ENCODE measurements at regions not wholly inside any gene's neighbourhood (a gene's known extent, or its start where the extent isn't known, plus 50 kb on each side); places are given as distances from the start of the nearest gene placed in this dataset.

DNA sequence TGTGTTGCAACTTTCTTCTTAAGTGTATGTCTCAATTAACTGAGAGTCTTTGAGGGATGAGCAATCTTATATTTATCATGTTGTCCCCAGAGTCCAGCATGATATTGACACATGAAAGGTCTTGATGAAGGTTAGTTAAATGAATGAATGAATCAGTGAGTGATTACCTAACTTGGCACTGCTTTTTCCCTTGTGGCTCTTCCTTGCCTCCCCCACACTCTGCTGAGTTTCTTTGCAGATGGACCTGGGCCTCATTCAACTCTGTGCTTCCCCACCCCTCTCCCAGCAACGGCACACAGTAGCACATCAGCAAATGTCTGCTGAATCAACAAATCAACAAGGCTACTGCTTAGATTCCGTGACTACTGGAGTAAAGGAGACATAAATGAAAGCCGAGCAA, 235.1 kb upstream of the CXCL12 start:
- no peak for DNase-seq (ENCODE audit: low spot score)

DNA sequence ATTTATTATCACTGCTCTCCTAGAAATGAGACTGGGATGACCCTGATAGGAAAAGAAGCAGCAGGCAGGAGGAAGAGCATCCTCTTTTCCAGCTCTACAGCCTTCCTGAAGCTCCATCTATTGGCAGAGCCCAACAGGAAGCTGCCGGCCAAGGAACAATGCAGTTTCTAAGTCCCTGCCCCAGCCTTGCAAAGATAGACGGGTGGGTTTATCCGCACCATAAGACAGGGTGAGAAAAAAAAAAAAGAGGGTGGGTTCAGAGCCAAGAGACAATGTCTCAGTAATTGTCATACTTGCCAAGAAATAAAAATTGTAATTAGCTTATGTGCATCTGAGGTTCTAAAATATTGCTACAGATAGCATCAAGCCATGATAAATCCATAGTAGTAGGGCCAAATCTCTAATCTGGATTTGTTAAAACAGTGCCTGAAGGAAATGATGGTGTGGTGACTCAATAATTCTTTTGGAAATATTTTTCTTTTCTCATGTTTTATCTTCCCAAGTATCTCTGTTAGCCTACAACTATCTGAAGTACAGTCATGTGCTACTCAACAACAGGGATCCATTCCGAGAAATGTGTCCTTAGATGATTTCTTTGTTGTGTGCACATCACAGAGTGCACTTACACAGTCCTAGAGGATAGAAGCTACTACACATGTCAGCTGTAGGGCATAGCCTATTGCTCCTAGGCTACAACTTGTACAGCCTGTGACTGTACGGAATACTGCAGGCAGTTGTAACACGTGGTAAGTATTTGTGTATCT, 242.9 kb upstream of the CXCL12 start:
- no peak for DNase-seq (ENCODE audit: low spot score)

DNA sequence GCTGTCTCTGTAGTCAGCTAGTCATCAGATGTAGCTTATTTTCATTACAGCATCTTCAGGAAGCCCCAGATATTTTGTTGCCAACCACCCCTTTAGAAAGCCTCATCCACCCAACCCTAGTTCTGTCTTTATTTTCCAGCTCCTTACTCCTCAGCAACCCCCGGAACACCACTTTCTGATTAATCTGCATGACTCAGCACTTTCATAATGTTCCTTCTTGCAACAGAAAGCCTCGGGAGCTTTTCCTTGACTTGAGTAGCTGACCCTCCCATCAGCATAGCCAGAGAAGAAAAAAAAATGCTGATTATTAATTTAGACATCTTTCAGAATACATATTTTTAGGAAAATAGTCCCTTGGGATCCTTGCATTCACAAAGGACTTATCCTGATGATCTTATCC, 244.0 kb upstream of the CXCL12 start:
- DNase-seq (ENCODE audit: low spot score): peak; percentile 20

DNA sequence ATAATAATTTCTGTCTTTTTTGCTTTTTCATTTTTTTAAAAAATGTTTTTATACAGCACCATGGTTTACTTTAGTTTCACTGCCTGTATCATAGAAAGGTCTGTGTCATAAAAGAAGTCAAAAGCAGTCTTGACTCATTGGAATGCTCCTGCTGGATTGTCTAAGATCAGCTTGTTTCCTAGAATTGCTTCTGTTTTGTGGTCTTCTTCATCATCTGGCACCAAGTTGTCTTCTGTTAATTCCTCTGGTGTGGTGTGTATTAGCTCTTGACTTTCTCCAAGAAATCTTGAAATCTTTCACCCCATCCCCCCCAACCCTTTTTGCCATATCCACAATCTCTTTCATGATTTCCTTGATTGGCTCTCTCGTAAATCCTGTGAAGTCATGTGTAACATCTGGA, 250.3 kb upstream of the CXCL12 start:
- no peak for DNase-seq (ENCODE audit: low spot score)

DNA sequence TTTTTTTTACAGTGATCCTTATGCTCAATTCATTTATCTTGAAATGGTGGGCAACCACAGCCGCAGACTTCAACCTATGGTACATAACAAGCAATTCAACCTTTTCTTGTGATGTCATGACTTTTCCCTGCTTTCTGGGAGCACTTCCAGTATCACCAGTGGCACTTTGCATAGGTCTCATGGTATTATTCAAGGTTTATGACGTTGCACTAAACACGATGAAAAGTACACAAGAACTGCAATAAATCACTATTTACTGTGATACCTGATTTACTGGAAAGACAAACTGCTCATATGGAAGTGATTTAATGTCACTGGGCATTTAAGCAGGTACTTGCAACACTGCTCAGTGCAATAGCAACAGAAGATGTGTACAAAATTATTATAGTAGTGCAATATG, 251.7 kb upstream of the CXCL12 start:
- DNase-seq (ENCODE audit: low spot score): no peak

DNA sequence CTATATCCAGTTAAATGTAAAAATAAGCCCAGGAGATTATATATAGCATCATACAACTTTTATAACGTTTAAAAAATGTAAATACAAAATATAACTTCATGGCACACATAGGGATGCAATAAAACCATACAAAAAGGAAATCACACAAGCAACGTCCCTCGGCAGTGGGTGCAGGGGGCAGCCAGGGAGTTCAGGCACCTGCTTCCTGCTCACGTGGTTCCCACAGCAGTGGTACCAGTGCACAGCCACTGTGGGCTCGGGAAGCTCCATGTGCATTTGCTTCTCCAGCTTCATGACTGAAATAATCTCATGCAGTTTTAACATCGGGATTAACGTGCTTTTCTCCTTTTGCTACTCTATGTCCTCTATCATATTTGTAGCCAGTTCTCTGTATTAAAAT, 255.5 kb upstream of the CXCL12 start:
- no peak for DNase-seq (ENCODE audit: low spot score)

DNA sequence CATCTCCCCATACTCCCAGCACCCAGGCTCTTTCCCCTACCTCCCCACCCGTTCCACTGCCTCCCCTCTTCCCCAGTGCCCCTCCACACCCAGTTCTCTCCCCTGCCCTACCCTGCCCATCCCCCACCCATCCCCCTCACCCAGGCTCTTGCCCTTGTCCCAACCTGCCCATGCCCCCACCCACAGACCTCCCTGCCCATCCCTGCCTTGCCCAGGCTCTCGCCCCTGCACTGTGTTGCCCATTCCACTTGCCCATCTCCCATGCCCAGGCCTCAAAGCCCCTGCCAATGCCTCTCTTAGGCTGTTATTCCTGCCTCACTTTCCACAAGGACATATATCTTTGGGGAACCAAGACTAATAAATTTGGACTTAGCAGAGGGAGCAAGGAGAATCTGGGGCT, 262.6 kb upstream of the CXCL12 start:
- no peak for DNase-seq (ENCODE audit: low spot score)

DNA sequence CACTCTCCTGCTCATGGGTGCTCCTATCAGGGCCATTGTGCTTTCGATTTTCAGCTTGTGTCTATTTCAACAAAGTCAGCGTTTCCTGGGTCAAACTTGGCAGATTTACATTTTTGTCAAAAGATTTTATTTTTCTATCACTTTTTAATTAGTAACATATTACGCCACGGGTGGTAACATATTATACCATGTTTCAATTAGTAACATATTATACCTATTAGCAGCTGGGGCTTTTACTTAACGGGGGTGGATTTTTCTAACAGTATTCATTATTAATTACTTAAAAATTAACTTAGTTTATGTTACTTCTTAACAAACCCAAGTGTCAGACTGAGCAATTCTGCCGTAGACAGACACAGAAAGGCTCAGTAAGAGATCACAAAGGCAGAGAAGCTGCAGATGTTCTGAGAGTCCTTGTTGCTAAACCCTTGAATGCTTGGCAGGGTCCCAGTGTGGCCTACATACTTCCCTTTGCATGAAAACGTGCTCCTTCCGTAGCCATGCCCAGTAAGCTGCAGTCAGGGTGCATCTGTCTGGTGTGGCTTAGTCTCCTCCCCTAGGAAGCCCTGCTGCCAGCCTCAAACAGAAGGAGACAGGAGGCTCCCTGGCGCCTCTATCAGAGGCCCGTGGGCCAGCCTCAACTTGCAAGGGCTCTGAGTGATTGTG, 263.1 kb upstream of the CXCL12 start:
- no peak for DNase-seq (ENCODE audit: low spot score)

DNA sequence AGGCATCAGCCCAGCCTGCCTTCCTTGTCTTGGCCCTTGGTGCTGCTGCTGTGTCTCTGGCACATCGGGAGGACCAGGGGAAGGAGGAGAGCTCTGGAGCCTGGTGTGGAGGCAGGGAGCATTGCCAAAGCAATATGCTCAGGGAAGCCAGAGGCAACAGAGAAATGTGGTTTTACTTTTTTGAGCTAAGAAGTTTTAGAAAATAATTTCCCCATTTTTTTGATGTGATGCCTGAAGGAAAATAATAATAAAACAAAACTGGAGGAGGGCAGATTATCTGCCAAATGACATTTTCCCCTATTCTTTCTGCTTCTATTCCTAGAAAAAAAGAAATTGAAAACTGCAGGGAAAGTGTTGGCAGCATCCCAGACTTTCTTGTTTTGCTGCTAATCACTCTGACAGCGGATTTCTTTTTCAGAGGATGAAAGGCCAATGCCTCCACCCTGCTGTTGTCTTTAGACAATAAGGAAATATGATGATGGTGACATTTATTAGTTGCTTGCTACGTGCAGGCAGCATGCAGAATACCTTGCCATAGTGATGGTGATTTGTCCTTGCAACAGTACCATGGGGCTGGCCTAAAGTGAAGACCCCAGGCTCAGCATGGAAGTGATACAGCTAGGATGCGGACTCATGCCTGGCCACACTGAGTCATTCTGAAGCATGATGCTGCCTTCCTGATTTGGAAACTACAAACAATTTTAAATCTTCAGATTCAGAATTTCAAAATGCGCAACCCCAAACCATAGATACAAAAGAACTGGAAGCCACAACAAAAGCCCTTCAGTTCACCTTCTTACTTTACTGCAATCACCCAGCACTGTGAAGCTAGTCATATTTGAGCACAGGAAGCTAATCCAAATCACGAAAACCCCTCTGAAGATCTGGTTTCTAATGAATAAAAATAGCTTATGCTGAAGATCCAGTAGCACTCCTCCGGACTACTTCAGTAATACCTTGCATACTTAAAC, 260.2 kb upstream of the TMEM72 start:
- DNase-seq (ENCODE audit: low spot score): no peak

DNA sequence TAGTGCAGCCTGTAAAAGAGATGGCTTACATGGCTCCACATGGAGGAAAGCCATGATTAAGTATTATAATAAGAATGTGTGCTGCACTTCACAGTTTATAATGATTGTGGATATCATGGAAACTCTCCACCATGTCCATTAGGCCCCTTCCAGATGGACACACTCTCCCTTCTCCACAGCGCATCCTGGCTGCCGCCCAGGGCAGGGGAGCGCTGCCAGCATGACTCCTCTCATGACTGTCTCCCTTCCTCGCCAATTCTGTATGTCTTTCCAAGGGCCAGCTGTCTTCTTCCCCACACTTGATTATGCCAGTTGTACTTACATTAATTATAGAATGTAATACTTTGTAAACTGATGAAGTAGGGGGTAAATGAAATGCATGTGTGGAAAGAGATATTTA, 259.3 kb upstream of the TMEM72 start:
- DNase-seq (ENCODE audit: low spot score): no peak

DNA sequence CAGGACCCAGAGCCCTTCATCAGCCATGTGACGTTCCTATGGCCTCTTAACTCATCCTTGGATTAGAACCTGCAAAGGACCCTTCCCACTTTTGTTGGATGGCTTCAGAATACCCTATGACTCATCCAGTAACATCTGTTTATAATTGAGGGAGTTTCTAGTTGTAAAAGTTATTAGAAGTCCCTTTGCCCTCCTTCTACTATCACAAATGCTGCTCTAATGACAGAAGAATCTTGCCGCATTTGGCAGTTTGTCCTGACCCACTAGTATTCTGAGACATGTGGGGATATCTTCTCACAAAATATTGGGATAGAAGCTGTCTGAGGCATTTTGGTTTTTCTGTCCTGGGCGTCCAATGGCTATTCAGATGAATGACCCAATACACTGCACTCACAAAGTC, 251.8 kb upstream of the TMEM72 start:
- no peak for DNase-seq (ENCODE audit: low spot score)

DNA sequence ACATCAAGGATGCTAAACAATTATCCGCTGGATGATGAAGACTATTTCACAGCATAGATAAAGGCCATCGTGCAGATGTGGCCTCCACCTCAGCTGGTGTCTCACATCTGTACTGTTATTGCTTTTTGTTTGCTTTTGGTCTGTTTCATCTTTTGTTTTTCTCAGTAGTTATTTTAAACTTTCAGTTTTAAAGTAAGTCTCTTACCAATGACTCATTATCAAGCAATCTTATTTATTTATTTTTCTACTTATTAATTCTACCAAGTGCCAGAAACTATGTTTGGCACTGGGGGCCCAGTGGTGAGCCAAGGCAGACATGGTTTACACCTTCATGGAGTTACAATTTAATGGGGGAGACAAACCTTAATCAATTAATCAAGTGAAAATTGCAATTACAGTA, 250.9 kb upstream of the TMEM72 start:
- DNase-seq (ENCODE audit: low spot score): no peak

DNA sequence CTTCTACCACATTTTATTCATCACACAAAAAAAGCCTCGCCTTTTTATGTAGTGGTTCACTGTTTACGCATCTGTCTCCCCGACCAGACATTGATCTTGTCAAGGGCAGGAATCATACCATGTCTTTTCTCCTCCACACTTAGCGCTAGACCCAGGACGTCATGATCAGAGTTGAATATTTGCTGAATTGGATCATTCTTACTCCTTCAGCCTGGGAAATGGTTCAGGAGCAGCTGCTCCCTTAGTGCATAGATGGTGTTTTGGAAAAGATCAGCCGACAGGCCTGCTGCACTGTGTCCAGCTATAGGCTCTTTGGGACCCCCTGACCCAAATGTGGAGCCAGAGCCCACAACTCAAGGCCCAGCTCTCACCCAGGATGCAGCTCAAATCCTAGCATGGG, 249.1 kb upstream of the TMEM72 start:
- DNase-seq (ENCODE audit: low spot score): no peak

DNA sequence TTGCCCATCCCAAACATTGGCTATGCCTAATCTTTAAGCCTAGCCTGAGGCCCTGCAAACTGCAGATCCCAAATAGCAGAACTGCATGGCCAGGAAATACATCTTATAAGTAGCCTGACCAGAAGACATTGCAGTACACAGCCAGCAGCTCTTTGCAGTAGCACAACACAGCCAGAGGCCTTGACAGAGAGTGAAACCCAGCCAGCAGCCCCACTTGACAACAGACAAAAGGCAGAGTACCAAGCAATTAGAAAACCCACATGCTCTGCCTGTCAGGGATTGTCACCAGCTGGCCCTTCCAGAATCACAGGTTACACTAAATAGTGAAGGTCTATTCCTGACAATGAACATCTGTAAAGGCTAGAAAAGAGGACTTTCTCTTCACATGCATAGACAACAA, 242.8 kb upstream of the TMEM72 start:
- DNase-seq (ENCODE audit: low spot score): no peak

DNA sequence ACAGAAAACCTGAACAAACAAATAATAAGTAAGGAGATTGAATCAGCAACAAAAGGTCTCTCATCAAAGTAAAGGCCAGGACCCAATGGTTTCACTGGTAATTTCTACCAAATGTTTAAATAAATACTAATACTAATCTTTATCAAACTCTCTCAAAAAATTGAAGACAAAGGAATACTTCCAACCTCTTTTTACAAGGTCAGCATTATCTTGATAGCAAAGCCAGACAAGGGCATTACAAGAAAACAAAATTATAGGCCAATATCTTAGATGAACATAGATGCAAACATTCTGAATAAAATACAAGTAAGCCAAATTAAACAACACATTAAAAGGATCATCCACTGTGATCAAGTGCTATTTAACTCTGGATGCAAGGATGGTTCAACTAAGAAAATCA, 239.8 kb upstream of the TMEM72 start:
- no peak for DNase-seq (ENCODE audit: low spot score)

DNA sequence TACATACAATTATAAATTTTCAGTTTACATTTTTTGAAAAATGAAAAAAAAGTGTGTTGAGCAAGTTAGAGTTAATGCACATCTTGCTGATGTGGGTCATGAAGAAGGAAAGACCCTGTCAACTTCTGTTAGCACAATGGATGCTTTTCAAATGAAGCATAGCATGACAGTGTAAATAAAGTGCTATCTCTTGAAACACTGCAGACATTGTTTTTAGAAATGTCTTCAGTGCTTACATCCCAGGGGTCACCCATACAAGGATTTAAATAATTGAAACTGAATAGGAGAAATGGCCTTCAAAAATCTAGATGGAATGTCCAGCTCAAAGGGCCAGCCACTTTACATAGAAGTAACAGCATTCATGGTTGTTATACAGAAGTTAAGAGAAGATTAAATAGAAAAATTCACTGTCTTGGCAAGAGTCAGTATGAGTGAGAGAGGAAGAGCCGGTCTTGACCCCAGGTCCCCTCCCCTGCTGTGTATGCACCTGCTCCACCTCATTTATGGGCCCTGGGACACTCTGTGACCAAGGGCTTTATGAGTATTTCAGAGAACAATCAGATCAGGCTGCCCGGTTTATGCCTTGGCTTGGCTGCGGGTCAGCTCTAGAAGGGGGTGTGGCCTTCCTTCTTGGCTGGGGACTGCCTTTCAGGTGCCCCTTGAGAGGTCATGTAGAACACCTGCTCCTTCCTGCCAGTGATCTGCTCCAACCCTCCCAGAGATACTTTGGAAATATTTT, 237.7 kb upstream of the TMEM72 start:
- DNase-seq (ENCODE audit: low spot score): no peak

DNA sequence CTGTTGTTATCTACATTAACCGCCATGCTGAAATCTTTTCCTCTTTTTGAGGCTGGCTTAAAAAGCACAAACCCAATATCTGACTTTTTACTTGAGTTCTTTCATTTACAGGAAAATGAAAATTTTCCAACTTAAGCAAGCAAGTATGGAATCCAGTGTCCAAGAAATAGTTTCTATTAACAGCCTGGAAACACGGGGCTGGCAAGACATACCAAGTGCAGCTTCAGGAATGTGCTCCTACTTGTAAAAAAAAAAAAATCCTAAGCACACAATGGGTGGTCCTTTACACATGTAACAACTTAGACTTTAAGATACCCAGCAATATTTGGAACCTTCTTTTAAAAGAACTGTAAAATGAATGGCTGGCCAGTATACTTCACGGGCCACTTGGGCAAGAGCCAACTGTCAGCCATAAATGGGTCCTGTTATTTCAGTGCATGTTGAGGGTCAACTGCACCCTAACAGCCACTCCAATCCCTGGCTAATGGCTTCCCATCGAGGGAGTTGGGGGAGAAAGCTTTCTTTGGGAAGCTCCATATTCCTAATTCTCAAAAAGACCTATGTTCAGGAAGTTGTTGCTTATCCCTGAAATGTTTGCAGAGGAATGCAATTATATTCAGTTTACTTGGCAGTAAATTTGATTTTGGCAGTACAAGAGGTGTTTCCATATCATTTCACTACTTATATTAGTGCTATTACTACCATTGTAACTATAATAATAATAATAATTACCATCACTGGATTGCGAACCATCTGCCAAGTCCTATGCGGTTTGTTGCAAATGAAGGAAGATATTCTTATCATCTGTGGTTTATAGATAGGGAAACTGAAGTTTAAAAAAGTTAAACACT, 236.4 kb upstream of the TMEM72 start:
- DNase-seq (ENCODE audit: low spot score): no peak

DNA sequence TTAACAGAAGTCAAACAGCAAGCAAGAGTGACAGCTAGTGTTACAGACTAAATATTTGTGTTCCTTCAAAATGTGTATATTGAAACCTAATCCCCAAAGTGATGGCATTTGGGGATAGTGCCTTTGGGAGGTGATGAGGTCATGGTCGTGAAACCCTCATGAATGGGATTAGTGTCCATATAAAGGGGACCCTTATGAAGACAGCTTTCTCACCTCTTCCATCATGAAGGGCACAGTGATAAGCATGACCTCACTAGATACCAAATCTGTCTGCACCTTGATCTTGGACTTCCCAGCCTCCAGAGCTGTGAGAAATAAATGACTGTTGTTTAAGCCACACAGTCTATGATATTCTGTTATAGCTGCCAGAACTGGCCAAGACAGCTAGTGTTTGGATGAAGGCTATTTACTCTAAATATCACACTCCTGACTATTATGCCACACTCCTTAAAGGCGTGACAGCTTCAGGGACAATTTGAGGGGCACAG, 235.7 kb upstream of the TMEM72 start:
- DNase-seq (ENCODE audit: low spot score): no peak

DNA sequence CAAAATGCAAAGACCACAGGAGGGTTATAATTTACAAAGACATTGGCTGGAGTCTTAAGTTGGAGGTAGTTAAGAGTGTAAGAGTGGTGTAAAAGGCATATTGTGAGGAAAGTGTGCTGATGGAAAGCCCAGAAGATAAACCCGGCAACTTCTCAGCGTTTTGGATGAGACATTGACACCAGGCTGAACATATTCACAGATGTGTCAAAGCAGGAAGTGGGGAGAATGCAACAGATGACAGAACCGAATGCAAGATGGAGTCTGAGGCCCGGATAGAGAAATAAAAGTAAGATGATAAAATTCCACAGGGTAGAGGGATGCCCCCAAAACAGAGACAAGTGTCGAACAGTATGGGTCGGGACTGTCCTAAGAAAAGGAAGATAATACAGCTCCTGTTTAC, 230.4 kb upstream of the TMEM72 start:
- no peak for DNase-seq (ENCODE audit: low spot score)

DNA sequence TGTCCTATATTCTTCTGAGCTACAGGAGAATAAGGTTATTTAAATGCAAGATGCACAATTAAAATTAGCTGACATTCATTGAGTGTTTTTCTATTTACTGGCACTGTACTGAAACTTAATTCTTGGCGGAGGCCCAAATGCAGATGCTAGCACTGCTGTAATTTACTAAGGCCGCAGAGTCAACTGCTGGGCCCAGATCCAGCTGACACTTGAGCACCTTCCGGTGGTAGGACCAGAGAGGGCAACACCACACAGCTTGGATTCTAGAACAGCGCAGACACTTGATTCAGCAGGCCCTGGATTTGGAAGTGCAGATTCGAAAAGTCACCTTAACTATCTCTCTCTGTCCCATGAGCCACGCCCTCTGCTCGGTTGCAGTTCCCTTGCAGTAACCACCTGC, 228.6 kb upstream of the TMEM72 start:
- DNase-seq (ENCODE audit: low spot score): no peak

DNA sequence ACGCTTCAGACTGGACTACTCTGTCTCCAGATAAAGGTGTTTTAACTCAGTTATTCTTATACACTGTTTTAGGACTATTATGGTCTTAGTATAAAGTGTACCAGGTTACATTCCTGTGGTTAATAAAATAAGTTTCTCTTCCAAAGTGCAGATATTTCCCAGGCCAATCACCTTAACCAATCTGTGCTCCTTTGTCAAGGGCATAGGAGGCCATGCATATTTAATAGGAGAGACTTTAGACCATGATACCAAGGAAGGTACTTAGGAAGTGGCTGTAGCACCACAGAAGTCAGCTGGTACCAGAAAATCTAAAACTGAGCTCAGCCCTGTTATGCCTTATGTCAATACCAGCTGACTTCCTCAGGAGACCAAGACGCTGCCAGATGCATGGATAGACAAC, 226.5 kb upstream of the TMEM72 start:
- no peak for DNase-seq (ENCODE audit: low spot score)
